Thymus (tissue), 11 donors: ENCODE measurements at regions not wholly inside any gene's neighbourhood (a gene's known extent, or its start where the extent isn't known, plus 50 kb on each side); places are given as distances from the start of the nearest gene placed in this dataset.
"Not testable (repeated sequence)": the region's sequence is repeated elsewhere in the genome, so short reads cannot be mapped to it uniquely, and the experiment has no call there.

Source experiments
- DNase-seq, 9 donors: peaks; one replicate each; pipeline ENCODE4 v3.0.0-alpha.2; 2013; ENCODE audit warnings: low spot score in 9 of 9, low read depth in 6 of 9, missing footprints in 1 of 9
- H3K27ac ChIP-seq, 2 donors: one replicate each; pipeline ENCODE4 v1.5.1; 2013; ENCODE audit warnings: control low read depth in 1 of 2, low read depth in 1 of 2, low read length in 1 of 2, mild to moderate bottlenecking in 1 of 2, moderate library complexity in 1 of 2
- H3K27me3 ChIP-seq, 2 donors: one replicate each; pipeline ENCODE4 v1.5.1; 2013; ENCODE audit warnings: low read length in 1 of 2; ENCODE audit not compliant: control insufficient read depth in 2 of 2, insufficient read depth in 1 of 2
- H3K36me3 ChIP-seq, 2 donors: one replicate each; pipeline ENCODE4 v1.5.1; 2013; ENCODE audit warnings: low read length in 1 of 2, mild to moderate bottlenecking in 1 of 2, moderate library complexity in 1 of 2; ENCODE audit not compliant: control insufficient read depth in 2 of 2, insufficient read depth in 2 of 2
- H3K4me1 ChIP-seq, 2 donors: one replicate each; pipeline ENCODE4 v1.5.1; 2013; ENCODE audit warnings: low read length in 2 of 2; ENCODE audit not compliant: control insufficient read depth in 2 of 2, insufficient read depth in 2 of 2
- H3K4me3 ChIP-seq, 2 donors: one replicate each; pipeline ENCODE4 v1.5.1; 2013; ENCODE audit warnings: low read length in 2 of 2, control low read depth in 1 of 2, mild to moderate bottlenecking in 1 of 2
- H3K9me3 ChIP-seq, 2 donors: one replicate each; pipeline ENCODE4 v1.5.1; 2013; ENCODE audit warnings: low read length in 1 of 2, mild to moderate bottlenecking in 1 of 2; ENCODE audit not compliant: control insufficient read depth in 2 of 2, insufficient read depth in 1 of 2
- WGBS: extraction: QIAGEN DNeasy Blood & Tissue Kit; methylation state at CpG from one replicate; pipeline ENCODE4 v1.1.7; 2013; 5-methylcytosine and 5-hydroxymethylcytosine counted together
- donor health status: healthy.

- 34% methylated on average over 1 of the region's 1 CpG for WGBS
- Histone ChIP-seq H3K4me3 (no peak overlapping the region), H3K36me3 (no peaks in the 10 kb centered on the region), H3K27ac (no peak overlapping the region), H3K4me1 (no peaks in the 10 kb centered on the region), H3K9me3 (no peaks in the 10 kb centered on the region), H3K27me3 (no peaks in the 10 kb centered on the region)
- no peak for DNase-seq
Measured at GRCh38 chr3:3902161-3902560, 102.9 kb downstream of the LRRN1 start.

- WGBS = 95% methylated on average over 3 of the region's 3 CpGs
- Histone ChIP-seq H3K4me1 (no peaks in the 10 kb centered on the region), H3K9me3 (peaks cover 0 to 4% of the 10 kb centered on the region in 2 donors), H3K4me3 (no peak overlapping the region), H3K27me3 (no peaks in the 10 kb centered on the region), H3K27ac (no peak overlapping the region), H3K36me3 (no peaks in the 10 kb centered on the region)
- DNase-seq = no peak
Measured at GRCh38 chr3:3906171-3906570, 106.9 kb downstream of the LRRN1 start.

- Histone ChIP-seq H3K9me3 (peaks cover 0 to 4% of the 10 kb centered on the region in 2 donors), H3K27me3 (no peaks in the 10 kb centered on the region), H3K27ac (no peak overlapping the region), H3K4me3 (no peak overlapping the region), H3K4me1 (no peaks in the 10 kb centered on the region), H3K36me3 (no peaks in the 10 kb centered on the region)
- no peak for DNase-seq
Measured at GRCh38 chr3:3907023-3907422, 107.8 kb downstream of the LRRN1 start.

- no peaks in the 10 kb centered on the region for H3K27me3 ChIP-seq
- 51% methylated on average over 1 of the region's 1 CpG for WGBS
- H3K4me3 ChIP-seq = no peak overlapping the region
- H3K4me1 ChIP-seq = no peaks in the 10 kb centered on the region
- no peak overlapping the region for H3K27ac ChIP-seq
- no peaks in the 10 kb centered on the region for H3K36me3 ChIP-seq
- H3K9me3 ChIP-seq = no peaks in the 10 kb centered on the region
- DNase-seq = no peak
Measured at GRCh38 chr3:3918763-3919162, 119.5 kb downstream of the LRRN1 start.

DNA sequence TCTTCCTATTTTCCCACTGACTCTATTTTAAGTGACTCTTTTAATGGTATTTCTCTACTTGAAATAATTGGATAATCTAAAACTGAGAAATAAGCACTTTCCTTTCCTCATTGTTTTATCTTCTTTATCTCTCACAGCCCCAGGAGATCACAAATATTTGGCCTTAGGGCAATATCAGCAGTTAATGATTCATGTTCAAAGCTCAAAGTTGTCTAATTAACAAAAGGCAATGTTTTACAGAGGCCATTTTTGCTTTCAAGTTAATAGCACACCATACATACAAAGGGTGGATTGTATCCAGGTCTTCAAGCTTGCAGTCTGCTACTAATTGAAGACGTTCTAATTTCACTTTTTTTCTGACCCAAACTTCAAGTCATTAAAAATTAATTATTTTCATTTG lies 120.1 kb downstream of the LRRN1 start:
- no peaks in the 10 kb centered on the region for H3K36me3 ChIP-seq
- DNase-seq = no peak
- 93% methylated on average over 1 of the region's 1 CpG for WGBS

DNA sequence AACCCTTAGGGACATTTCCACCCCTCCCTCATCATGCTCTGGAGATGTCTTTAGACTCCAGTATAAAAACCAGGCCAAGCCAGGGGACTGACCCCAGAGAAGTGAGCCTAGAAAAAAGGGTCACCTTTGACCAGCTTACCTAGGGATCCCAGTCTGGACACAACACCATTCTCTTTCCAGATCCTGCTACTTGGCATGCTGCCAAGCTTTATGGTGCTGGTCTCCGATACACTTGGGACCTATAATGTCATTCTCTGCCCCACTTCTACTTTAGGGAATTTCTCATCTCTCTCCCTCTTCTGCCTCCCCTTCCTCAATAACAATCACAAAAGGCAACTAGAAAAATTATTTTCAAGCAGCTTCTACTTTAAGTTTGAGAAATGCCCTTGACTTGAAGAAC lies 124.4 kb downstream of the LRRN1 start:
- WGBS = 98% methylated on average over 1 of the region's 1 CpG
- Histone ChIP-seq H3K36me3 (no peaks in the 10 kb centered on the region), H3K9me3 (no peaks in the 10 kb centered on the region), H3K27ac (no peak overlapping the region), H3K27me3 (no peaks in the 10 kb centered on the region), H3K4me1 (no peaks in the 10 kb centered on the region), H3K4me3 (no peak overlapping the region)
- DNase-seq = no peak

More for the DNA sequence above, 120.1 kb downstream of the LRRN1 start:
- H3K27ac ChIP-seq = no peak overlapping the region
- H3K9me3 ChIP-seq = no peaks in the 10 kb centered on the region
- H3K4me1 ChIP-seq = no peaks in the 10 kb centered on the region
- no peaks in the 10 kb centered on the region for H3K27me3 ChIP-seq
- H3K4me3 ChIP-seq = no peak overlapping the region

DNA sequence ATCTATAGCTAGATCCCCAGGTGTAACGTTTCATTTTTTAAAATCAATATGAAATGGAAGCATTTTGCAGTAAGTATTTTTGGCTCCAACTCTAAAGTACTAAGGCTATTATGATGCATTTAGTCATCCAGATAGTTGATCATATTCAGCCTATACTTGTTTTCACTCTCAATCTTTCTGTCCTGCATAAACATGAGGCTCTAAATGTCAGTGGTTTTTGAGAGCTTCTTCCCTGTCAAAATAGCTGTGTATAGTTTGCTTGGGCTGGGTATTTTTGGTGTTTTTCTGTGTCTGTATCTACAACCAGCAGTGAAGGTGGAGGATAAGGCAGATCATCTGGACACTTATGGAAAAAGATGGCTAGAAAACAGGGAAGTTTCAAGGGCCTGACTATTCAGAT lies 128.0 kb downstream of the LRRN1 start:
- H3K27me3 ChIP-seq = no peaks in the 10 kb centered on the region
- H3K27ac ChIP-seq = no peak overlapping the region
- no peaks in the 10 kb centered on the region for H3K36me3 ChIP-seq
- H3K4me3 ChIP-seq = no peak overlapping the region
- no peaks in the 10 kb centered on the region for H3K4me1 ChIP-seq
- DNase-seq = no peak
- 97% methylated on average over 1 of the region's 1 CpG for WGBS
- H3K9me3 ChIP-seq = no peaks in the 10 kb centered on the region

GRCh38 chr3:3927965-3928364 lies 128.7 kb downstream of the LRRN1 start:
- DNase-seq = no peak
- H3K27me3 ChIP-seq = no peaks in the 10 kb centered on the region
- H3K9me3 ChIP-seq = no peaks in the 10 kb centered on the region
- H3K36me3 ChIP-seq = no peaks in the 10 kb centered on the region
- H3K27ac ChIP-seq = no peak overlapping the region
- H3K4me3 ChIP-seq = no peak overlapping the region
- WGBS = 94% methylated on average over 1 of the region's 1 CpG
- no peaks in the 10 kb centered on the region for H3K4me1 ChIP-seq

DNA sequence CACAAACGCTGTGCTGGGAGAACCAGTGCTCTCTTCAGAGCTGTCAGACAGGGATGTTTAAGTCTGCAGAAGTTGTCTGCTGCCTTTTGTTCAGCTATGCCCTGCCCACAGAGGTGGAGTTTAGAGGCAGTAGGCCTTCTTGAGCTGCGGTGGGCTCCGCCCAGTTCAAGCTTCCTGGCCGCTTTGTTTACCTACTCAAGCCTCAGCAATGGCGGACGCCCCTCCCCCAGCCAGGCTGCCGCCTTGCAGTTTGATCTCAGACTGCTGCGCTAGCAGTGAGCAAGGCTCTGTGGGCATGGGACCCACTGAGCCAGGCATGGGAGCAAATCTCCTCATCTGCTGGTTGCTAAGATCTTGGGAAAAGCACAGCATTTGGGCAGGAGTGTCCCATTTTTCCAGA lies 142.1 kb downstream of the LRRN1 start:
- not testable (repeated sequence) for DNase-seq, H3K27ac ChIP-seq, H3K9me3 ChIP-seq, H3K4me1 ChIP-seq, H3K4me3 ChIP-seq, H3K27me3 ChIP-seq, H3K36me3 ChIP-seq
- WGBS = 89% methylated on average over 8 of the region's 8 CpGs

DNA sequence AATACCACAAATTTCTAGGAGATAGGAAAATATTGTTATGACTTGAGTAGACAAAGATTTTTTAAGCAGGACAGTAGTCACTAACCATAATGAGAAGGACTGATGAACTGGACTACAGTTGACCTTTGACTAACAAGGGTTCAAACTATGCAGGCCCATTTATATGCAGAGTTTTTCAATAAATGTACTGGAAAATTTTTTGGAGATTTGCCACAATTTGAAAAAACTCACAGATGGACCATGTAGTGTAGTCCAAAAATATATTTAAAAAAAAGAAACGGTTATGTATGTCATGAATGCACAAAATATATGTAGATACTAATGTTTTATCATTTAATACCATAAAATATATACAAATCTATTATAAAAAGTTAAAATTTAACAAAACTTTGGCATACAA lies 151.8 kb downstream of the LRRN1 start:
- Histone ChIP-seq H3K4me1 (no peaks in the 10 kb centered on the region), H3K4me3 (no peak overlapping the region), H3K27ac (no peak overlapping the region), H3K9me3 (no peaks in the 10 kb centered on the region), H3K36me3 (no peaks in the 10 kb centered on the region), H3K27me3 (no peaks in the 10 kb centered on the region)
- no peak for DNase-seq
- 49% methylated on average over 1 of the region's 1 CpG for WGBS
